Small intestine (tissue), 7 donors: ENCODE measurements at regions not wholly inside any gene's neighbourhood (a gene's known extent, or its start where the extent isn't known, plus 50 kb on each side); places are given as distances from the start of the nearest gene placed in this dataset.

Experiments used
- DNase-seq, 2 donors: peaks; one replicate each; pipeline versions ENCODE4 v3.0.0 to v3.0.0-alpha.2; 2013
- FAIRE-seq: peaks from 2 replicates; lab custom pipeline; 2012; peaks lifted over from hg19 to GRCh38; lab: Jason Lieb, UNC
- H3K27ac ChIP-seq, 3 donors: one replicate each; pipeline ENCODE4 v1.5.1; 2013; ENCODE audit warnings: low read length in 2 of 3, mild to moderate bottlenecking in 2 of 3, control low read depth in 1 of 3, inconsistent platforms in 1 of 3, low read depth in 1 of 3, moderate library complexity in 1 of 3
- H3K27me3 ChIP-seq, 3 donors: one replicate each; pipeline ENCODE4 v1.6.1; 2013; ENCODE audit warnings: low read length in 3 of 3, inconsistent platforms in 1 of 3; ENCODE audit not compliant: control insufficient read depth in 3 of 3, insufficient read depth in 3 of 3
- H3K36me3 ChIP-seq, 3 donors: one replicate each; pipeline ENCODE4 v1.6.1; 2013; ENCODE audit warnings: low read length in 3 of 3, inconsistent platforms in 1 of 3, low read depth in 1 of 3, mild to moderate bottlenecking in 1 of 3, moderate library complexity in 1 of 3; ENCODE audit not compliant: control insufficient read depth in 3 of 3, insufficient read depth in 2 of 3
- H3K4me1 ChIP-seq, 3 donors: one replicate each; pipeline ENCODE4 v1.6.1; 2013; ENCODE audit warnings: low read length in 2 of 3, inconsistent platforms in 1 of 3, low read depth in 1 of 3, mild to moderate bottlenecking in 1 of 3, moderate library complexity in 1 of 3; ENCODE audit not compliant: control insufficient read depth in 3 of 3, insufficient read depth in 2 of 3
- H3K4me3 ChIP-seq, 3 donors: one replicate each; pipeline ENCODE4 v1.5.1; 2013; ENCODE audit warnings: low read length in 3 of 3, control low read depth in 1 of 3, inconsistent platforms in 1 of 3, low read depth in 1 of 3, mild to moderate bottlenecking in 1 of 3, moderate library complexity in 1 of 3
- H3K9me3 ChIP-seq, 2 donors: one replicate each; pipeline ENCODE4 v1.6.1; 2013; ENCODE audit warnings: low read depth in 1 of 2, low read length in 1 of 2; ENCODE audit not compliant: control insufficient read depth in 2 of 2, insufficient read depth in 1 of 2
- WGBS, 3 donors: extraction: QIAGEN DNeasy Blood & Tissue Kit; methylation state at CpG; one replicate each; pipeline ENCODE4 v1.1.7; 2013; 5-methylcytosine and 5-hydroxymethylcytosine counted together
- donor health status: healthy with polysubstance abuse.
- donor health status: control.
- donor health status: control.
- donor health status: Bipolar disorder and iron deficiency.
- donor health status: healthy.

- DNase-seq (no peak), FAIRE-seq (no peak)
- Histone ChIP-seq H3K27ac (no peak overlapping the region), H3K9me3 (no peaks in the 10 kb centered on the region), H3K4me3 (no peak overlapping the region), H3K27me3 (no peaks in the 10 kb centered on the region), H3K36me3 (no peaks in the 10 kb centered on the region), H3K4me1 (no peaks in the 10 kb centered on the region)
- 70 to 75% (median 75%) methylated on average over 2 of the region's 2 CpGs for WGBS, 3 donors
Measured at GRCh38 chr2:209371407-209371806, 52.4 kb upstream of the MAP2 start.
